ENCODE measurements at regions not wholly inside any gene's neighbourhood (a gene's known extent, or its start where the extent isn't known, plus 50 kb on each side); places are given as distances from the start of the nearest gene placed in this dataset.

DNA sequence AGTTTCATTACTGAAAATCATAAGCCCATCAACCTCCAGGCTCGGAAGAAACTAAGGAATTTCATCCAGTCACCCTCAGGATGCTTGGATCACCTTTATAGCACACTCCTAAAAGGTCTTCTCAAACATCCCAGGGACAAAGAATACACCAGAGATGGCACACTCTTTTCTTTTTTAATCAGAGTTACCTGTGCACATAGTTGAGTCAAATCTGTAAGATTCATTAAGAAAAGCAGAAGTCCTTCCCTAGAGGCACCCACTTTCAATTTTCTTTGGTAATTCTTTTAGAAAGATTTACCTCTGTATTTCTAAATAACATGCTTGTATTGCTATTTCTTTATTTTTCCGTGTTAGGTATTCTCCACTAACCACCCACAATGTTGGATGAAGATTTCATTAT, 50.6 kb upstream of the IL6 start:
- no peak for DNase-seq (ENCODE audit: low spot score)

DNA sequence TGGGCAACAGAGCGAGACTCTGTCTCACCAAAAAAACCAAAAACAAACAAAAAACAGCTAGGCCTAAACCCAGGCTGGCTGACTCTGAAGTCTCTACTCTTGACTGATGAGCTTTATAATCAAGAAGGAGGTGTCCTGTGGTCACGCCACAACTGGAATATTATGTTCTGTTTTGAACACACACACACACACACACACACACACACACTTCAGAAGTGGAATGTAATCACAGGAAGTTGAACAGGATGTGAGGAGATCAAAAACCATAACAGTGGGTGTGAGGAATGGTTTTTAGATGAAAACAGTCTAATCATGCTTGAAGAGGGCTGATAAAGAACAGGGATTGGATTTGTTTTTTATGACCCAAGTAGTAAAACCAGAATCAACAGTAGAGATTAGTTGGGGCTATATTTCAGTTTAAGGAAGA, 51.1 kb upstream of the IL6 start:
- no peak for DNase-seq (ENCODE audit: low spot score)

DNA sequence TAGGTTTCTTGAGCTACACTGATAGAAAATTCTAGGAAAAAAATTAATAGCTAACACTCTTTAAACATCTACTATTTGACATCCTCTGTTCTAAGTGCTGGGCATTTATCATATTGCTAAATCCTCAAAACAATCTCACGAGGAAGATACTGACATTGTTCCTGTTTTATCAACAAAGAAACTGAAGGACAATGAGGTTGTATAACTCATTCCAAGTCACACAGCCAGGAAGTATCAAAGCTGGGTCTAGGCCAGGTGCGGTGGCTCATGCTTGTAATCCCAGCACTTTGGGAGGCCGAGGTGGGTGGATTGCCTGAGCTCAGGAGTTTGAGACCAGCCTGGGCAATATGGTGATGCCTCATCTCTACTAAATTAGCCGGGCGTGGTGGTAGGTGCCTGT, 51.6 kb upstream of the IL6 start:
- no peak for DNase-seq (ENCODE audit: low spot score)

DNA sequence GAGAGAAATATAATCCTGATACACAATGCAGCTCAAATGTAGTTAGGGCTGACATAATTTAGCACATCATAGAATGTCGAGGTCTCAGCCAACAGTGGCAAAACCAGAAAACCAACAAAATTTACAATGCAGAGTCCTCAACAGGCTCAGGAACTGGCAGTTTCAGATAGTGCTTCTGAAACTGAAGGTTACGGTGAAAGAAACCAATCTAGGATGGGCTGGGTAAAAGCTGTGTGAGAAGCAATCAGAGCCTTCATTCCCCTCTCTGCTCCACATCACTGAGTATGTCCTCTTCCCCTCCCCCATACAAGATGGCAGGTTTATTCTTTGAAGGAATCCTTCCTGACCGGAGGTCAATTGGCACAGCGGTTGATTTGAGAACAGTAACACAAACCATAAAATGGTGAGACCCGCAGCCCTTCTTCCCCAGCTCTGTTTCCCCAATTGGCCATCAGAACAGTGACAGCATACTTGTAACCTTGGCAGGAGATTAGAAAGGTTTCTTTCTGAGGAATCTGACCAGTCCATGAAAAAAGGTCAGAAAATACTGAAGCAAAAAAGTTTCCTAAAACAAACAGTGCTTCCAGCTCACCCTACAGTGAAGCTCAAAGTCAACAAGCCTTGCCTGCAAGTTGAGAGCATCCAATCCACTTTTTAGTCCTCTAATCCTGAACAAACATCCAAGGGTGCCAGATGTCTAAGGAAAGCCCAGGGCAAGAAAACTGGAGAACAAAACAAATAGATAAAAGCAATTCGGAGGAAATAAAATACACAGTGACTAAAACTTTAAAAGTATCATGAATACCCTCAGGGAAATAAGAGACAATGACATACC, 53.9 kb upstream of the IL6 start:
- no peak for DNase-seq (ENCODE audit: low spot score)

DNA sequence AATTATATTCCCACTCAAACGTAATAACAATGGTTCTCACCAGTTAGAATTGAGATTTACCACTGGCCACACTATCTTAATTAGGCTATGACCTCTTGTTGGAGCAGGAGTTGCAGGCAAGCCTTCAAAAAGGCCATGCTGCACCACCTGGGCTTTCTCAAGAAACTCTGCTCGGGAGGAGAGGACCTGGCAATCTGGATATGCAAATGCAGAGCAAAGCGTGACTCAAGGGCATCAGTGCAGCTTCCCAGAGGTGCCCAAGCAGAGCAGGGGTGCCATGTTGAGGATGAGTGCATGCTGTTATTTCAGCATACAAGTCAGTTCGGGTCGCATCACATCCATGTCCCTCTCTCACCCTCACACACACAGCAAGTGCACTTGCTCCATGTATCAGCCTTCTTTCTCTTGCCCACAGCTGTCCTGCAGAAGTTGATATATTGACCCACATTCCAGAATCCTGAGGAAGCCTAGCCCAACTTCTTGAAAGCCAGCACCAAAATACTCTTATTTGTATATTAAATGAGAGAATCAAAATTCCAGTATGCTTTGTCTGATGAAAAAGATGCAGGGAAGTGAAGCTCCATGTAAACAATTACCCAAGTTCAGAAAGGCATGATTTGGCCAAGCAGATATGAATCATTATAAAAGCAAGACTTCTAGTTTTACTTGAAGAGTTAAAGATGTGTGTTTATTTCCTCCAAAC, 55.7 kb upstream of the IL6 start:
- DNase-seq (ENCODE audit: low spot score) = no peak

DNA sequence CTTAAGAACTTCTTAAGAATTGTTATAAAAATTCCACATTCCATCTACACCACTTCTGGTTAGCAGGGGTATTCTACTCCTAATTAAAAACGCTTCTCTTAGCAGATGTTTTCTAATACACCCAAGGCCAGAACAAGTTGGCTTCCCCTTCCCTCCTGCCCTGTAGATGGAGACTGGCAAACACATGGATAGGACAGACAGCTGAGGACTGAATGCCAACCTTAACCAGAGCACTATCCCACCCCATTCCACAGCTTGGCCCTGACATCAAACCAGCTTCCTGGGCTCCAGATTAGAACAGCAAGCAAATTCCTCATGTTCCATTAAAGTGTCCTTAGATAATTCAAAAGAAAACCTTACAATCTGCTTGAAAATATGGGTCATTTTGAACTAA, 56.6 kb upstream of the IL6 start:
- no peak for DNase-seq (ENCODE audit: low spot score)

DNA sequence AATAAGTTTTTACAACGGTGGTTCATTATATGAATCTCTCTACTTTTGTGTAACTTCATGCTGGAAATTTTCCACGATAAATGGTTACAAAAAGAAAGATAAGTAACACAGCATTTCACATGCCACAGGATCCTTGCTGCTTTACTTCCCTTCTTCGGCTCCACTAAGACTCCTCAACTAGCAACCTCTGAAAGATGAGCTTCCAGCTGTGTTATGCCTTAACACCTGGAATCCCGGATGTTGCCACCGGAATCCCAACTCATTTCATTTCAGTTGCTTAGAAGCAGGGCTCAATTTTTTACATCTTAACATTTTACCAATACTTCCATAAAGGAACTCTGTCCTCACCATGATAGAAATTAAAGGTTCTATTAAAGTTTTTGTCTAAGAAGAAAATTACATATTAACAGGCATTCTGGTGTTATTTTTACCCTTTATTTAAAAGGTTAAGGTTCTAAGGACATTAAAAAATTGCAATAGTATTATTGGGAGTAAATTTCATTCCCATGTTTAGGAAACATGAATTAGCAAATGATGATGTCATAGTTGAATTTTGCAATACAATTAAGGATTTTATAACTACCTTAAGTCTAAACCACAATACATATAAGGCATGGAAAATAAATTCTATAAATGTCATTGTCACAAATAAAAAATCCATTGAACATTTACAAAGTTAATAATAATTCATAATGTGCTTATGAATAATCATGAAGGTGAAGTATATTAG, 57.1 kb upstream of the IL6 start:
- DNase-seq (ENCODE audit: low spot score) = no peak

DNA sequence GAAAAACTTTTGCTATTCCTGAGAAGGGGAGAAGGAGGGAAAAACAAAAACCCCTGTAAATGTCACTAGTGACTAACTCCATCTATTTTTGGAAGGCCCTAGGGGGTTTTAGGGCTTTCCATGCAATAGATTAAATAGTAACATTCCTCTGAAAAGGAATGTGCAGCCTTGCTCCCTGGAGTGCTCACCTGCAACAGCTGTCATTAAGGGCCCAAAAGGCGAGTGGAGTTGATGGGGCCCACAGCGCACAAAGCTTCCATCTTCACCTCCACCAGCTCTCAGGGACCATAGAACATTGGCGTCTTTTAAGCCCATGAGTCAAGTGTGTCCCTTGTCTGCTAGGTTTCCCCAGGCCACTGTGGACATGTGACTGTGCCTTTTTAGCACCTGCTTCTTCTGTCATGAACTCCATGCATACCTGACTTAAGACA, 58.0 kb upstream of the IL6 start:
- DNase-seq (ENCODE audit: low spot score) = no peak

DNA sequence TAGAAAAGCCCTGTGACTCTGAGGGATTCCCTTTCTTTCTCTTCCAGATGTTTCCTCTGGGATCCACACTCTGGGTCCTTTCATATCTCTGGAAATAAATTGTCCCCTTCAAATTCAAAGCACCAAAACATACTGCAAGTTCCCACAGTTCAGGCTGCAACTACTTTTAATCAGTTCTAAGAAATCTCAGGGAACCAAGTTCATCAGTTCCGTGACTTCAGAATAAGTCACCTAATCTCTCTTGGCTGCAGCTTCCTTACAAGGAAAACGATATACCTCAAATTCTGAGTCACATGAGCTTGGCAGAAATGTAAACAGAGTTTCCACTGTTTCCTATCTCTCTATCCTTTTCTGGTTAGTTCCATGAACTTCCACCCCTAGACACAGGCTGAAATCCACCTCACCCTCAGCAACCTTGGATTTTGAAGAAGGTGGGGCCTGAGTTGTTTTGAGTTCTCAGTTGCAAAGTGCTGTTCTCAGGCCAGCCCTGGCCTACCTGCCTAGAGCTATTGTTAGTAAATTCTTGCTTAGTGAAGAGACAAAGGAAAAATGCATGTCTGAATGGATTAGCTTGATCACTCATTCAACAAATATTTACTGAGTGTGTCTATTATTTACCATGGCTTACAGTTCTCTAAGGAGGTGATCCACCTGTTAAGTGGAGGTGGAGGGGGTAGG, 59.3 kb upstream of the IL6 start:
- DNase-seq (ENCODE audit: low spot score) = no peak

DNA sequence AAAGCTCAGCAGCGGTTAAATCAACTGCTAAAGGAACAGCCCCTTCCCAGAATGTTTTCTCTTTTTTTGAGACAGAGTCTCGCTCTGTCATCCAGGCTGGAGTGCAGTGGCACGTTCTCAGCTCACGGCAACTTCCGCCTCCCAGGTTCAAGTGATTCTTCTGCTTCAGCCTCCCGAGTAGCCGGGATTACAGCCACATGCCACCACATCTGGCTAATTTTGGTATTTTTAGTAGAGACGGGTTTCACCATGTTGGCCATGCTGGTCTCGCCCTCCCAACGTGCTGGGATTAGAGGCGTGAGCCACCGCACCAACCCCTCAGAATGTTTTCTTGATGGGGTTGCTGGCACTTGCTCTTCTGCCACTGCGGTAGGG, 59.8 kb upstream of the IL6 start:
- no peak for DNase-seq (ENCODE audit: low spot score)

DNA sequence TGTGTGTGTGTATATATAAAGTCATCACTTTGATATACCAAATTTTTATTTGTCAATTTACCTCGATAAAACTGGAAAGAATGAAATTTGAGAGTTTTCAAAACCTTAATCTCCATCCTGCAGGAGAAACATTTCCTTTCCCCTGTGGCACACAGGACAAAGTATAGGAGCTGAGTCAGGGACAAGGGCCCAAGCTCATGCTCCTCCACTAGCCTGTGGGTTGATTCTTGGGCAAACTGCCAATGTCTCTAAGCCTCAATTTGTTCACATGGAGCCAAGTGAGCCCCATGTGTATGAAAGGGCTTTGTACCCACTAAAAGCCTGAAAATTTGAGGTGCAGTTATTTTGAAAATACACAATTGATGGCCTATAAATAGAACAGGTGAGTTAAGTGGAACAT, 60.3 kb upstream of the IL6 start:
- DNase-seq (ENCODE audit: low spot score) = no peak

DNA sequence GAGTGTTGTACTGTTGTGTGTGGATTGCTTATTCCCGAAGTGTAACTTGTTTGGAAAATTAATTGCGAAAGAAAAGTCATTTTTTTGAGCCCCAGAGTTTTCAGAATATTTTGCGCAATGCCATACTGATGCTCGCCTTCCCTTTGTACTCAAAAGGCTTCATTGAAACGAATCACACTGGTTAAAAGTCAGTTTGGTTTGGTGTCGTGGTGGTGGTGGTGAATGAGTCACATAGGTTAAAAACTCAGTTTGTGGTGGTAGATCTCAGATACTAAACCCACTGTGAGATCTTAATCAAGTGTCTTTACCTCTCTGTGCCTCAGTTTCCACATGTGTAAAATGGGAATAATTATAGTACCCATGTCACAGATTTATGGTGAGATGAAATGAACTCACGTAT, 61.1 kb upstream of the IL6 start:
- DNase-seq (ENCODE audit: low spot score) = no peak

DNA sequence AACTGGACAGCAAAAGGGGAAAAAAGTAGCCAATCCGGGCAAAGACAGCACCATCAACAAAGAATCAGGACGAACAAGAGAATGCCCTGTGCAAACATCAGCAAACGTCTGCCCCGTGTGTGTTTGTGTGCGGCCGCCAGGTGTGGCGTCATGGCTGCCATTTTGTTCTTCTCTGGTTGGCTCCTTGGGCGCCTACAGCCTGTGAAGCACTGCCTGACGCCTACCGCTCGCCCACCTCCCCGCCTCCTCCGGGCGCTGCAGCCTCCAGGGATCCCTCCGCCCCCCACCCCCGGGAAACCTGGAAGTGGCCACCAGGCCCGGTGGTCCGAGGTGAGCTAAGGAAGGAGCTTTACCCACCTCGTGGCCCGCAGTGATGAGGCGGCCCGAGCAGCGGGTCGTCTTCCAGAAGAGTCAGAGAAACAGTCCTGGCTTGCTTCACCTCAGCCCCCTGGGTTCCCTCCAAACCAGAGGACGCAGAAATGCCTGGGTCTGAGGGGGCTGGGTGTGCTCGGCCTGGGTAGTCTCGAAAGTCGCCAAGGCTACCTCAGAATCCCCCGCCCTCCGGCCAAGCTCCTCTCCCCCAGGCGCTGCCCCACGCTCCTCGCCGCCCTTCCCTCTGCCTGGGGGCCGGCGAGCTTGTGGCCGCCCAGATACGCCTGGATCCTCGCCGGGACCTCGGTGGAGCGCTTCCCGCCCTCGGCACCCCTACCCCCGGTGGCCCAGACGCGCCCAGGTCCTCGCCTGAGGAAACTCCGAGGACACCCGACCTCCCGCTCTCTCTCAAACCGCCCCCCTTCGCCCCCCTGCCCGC, 61.8 kb upstream of the IL6 start:
- no peak for DNase-seq (ENCODE audit: low spot score)

DNA sequence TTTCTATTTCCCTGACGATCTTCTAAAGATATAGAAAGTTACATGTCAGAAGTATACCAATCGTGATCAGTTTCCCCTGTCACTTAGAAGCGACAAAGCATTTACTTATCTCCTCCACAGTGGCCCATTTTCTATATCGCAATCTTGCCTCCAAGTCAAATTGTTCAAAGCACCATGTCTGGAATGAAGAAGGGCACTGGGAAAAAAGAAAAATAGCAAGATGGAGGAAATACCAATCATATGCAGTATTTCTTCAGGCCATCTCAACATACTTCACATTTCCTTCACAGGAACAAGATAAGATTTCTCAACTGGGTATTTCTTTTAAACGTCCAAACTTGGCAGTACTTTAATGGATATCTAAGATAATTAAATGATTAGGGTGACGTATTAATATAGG, 63.3 kb upstream of the IL6 start:
- DNase-seq (ENCODE audit: low spot score) = no peak

DNA sequence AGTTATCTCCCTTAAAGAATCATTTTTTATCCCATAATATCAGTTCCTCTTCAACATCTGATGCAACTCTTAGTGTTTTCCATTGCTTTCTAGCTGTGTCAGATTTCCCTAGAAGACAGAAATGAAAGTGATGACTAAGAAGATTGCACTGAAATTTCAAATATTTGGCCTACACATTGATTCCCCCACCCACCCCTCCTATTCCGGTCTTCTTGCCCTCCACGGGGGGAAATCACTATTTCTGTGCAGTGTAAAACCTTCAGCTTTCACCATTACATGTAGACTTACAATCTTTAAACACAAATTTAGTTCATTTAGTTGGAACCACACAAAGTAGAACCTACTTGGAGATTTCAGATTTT, 63.7 kb upstream of the IL6 start:
- DNase-seq (ENCODE audit: low spot score) = no peak

DNA sequence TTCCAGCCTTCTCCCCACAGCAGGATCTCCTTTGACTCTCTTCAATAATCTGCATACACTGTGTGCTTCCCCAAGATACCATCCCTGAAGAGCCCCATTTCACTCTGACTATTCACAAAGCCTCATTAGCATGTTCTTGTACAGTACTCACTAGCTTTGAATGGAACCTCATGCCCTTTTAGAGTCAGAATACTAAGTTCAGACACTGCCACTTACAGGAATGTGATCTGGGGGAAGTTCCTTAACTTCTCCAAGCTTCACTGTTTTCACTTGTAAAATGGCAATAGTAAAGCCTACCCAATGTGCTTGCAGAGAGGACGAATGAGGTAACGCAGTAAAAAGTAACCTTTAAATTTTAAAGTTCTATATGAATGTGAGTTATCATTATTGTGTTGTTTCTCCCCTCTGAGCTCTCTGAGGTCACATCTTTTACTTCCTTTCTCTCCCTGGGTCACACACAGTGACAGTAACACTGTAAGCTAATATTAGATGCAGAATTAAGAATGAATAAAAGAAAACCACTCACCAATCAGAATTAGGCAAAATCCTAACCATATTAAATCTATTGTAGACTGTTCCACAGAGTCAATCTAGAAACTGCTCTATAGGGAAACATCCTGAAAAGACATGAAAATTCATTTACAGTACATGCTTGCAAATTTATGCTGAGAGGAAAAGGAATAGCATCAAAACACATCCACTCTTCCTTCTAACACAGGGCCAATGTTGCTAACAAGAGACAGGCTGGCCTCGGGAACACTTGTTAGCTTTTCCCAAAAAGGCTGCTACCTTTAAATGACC, 64.2 kb upstream of the IL6 start:
- DNase-seq (ENCODE audit: low spot score) = no peak

DNA sequence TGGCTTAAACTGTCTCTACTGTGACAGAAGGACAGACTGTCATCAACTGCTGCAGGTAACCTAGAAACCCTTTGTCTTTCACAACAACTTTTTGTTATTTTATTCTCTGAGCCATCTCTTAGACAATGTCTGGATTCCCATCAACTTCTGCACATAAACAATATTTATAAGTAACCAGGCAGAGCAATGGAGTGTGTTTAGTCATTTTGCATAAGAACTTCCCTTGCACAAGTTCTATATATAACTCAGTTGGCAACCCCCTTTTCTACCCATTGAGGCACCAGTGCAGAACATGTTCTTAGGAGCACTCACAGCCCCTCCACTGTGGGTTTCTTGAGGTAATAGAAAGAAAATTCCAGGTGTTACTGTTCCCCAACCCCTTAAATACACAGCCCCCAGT, 65.0 kb upstream of the IL6 start:
- no peak for DNase-seq (ENCODE audit: low spot score)

DNA sequence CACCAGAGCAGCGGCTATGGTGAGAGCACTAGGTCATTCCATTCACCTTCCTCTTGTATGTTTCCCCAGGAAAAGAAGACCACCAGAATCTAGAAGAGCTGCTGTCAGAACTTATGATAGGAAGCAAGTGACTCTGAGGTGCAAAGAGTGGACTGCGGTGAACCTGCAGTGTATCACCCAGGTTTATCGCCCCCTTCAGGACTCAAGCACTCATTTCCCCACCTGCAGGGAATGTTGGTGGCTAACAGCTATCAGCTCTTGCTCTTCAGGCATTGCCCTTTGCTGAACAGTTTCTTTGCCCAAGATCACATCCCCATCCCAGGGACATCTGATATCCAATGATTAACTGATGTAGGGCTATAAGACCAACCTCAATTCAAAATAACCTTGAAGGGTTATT, 66.3 kb upstream of the IL6 start:
- no peak for DNase-seq (ENCODE audit: low spot score)

DNA sequence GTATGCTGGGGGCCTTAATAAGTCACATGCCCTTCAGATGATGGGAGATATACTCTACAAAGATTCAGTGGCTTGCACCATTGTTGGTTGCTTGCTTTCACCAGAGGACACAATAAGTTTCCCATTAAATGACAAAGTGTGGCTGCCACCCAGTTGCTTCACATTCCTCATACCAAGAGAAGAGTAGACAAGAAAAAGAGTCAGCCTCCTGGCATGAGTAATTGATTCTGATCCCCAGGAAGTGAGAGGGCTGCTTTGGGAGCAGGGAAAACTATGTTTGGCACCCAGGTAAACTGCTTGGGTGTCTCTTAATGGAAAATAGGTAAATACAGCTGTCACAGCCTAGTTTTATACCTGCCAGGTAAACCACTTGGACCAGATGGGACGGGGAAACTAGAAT, 66.7 kb upstream of the IL6 start:
- no peak for DNase-seq (ENCODE audit: low spot score)

DNA sequence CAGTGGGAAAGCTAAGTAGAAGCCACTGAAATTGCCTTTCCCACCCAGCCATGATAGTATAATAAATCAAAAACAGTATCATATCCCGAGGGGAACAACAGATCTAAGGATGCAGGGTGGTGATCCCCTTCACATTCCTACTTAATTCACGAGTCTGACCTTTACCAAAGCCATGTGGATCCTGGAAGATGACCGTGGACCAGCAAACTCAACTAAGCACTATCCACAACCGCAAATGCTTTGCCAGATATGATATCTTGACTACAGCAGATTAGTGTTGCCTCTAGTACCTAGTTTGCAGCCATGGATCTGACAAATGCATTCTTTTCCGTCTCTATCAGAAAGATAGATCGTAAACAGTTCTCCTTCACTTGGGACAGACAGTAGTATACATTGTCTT, 67.3 kb upstream of the IL6 start:
- no peak for DNase-seq (ENCODE audit: low spot score)

DNA sequence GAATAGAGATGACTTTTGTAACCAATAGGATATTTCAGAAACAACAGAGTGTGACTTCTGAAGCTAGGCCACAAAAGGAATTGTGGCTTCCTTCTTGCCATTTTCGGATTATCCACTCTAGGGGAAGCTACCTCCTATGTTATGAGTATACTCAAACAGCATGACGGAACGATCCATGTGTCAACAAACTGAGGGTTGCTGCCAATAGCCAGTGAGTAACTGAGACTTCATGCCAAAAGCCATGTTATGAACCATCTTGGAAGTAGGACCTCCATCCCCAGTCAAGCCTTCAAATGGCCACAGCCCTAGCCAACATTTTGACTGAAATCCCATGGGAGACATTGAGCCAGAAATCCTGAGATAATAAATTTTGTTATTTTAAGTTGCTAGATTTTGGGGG, 69.0 kb upstream of the IL6 start:
- no peak for DNase-seq (ENCODE audit: low spot score)

Data from hematopoietic multipotent progenitor cell treated with erythropoietin and hydrocortisone succinate and interleukin-3 and kit ligand, for 15 days (in vitro differentiated cells).